Lung (tissue), 11 donors: ENCODE measurements at regions not wholly inside any gene's neighbourhood (a gene's known extent, or its start where the extent isn't known, plus 50 kb on each side); places are given as distances from the start of the nearest gene placed in this dataset.

Experiments
- ATAC-seq: fragments of 200-7000 bp; cut with Tn5 transposase; one replicate; pipeline ENCODE4 v1.9.1; 2020; ENCODE audit warnings: moderate number of reproducible peaks; ENCODE audit not compliant: insufficient read depth, low FRiP score
- DNase-seq, 3 donors: peaks; one replicate each; pipeline ENCODE4 v3.0.0-alpha.2; 2013 to 2017
- H3K27ac ChIP-seq, 2 donors: one replicate each; pipeline ENCODE4 v1.5.1; 2013; ENCODE audit warnings: mild to moderate bottlenecking in 2 of 2, moderate library complexity in 2 of 2, control low read depth in 1 of 2, inconsistent platforms in 1 of 2, low read depth in 1 of 2, low read length in 1 of 2
- H3K27me3 ChIP-seq, 3 donors: one replicate each; pipeline ENCODE4 v1.5.1; 2013; ENCODE audit warnings: low read length in 2 of 3; ENCODE audit not compliant: control insufficient read depth in 3 of 3, insufficient read depth in 3 of 3
- H3K36me3 ChIP-seq, 4 donors: one replicate each; pipeline ENCODE4 v1.5.1; 2013; ENCODE audit warnings: low read length in 4 of 4, mild to moderate bottlenecking in 1 of 4, moderate library complexity in 1 of 4; ENCODE audit not compliant: control insufficient read depth in 4 of 4, insufficient read depth in 4 of 4
- H3K4me1 ChIP-seq, 5 donors: one replicate each; pipeline ENCODE4 v1.5.1; 2013; ENCODE audit warnings: low read length in 5 of 5, mild to moderate bottlenecking in 2 of 5, moderate library complexity in 1 of 5; ENCODE audit not compliant: control insufficient read depth in 5 of 5, insufficient read depth in 5 of 5
- H3K4me3 ChIP-seq: one replicate; pipeline ENCODE4 v1.5.1; 2013; ENCODE audit warnings: mild to moderate bottlenecking, control low read depth, moderate library complexity
- H3K9ac ChIP-seq, 2 donors: one replicate each; pipeline ENCODE4 v1.5.1; 2013; ENCODE audit warnings: low read length in 2 of 2, control low read depth in 1 of 2; ENCODE audit not compliant: insufficient read depth in 1 of 2
- H3K9me3 ChIP-seq, 4 donors: one replicate each; pipeline ENCODE4 v1.5.1; 2013; ENCODE audit warnings: low read length in 3 of 4, mild to moderate bottlenecking in 1 of 4, moderate library complexity in 1 of 4; ENCODE audit not compliant: control insufficient read depth in 4 of 4, insufficient read depth in 3 of 4
- CTCF ChIP-seq: IDR thresholded peaks from 2 replicates; pipeline ENCODE4 v1.5.1; 2012; ENCODE audit warnings: mild to moderate bottlenecking; ENCODE audit errors: control extremely low read depth, extremely low read depth
- WGBS, 2 donors: extraction: QIAGEN DNeasy Blood & Tissue Kit; methylation state at CpG; one replicate each; pipeline ENCODE4 v1.1.7; 2013; 5-methylcytosine and 5-hydroxymethylcytosine counted together
- donor health status: control.
- donor health status: control.
- donor health status: Bipolar disorder and iron deficiency.
- donor health status: healthy.
- donor health status: DM: yes; HTN: yes; CAD: no.

GRCh38 chr5:130727830-130728229, 437.2 kb downstream of the HINT1 start:
- no peak for DNase-seq
- Histone ChIP-seq H3K4me3 (no peak overlapping the region), H3K9ac (no peak overlapping the region), H3K36me3 (no peaks in the 10 kb centered on the region), H3K27ac (no peak overlapping the region), H3K4me1 (no peaks in the 10 kb centered on the region), H3K27me3 (no peaks in the 10 kb centered on the region), H3K9me3 (peaks cover 0 to 3% (median 1%) of the 10 kb centered on the region in 4 donors)
- TF ChIP-seq CTCF, result no peak
- WGBS, 2 donors, result 83 to 93% methylated on average over 1 of the region's 1 CpG
- no peak for ATAC-seq

- Histone ChIP-seq H3K9ac (no peak overlapping the region), H3K4me3 (no peak overlapping the region), H3K9me3 (no peaks in the 10 kb centered on the region), H3K27me3 (no peaks in the 10 kb centered on the region), H3K27ac (no peak overlapping the region), H3K4me1 (no peaks in the 10 kb centered on the region), H3K36me3 (no peaks in the 10 kb centered on the region)
- DNase-seq (no peak), ATAC-seq (no peak)
- 89% methylated on average over 5 of the region's 5 CpGs for WGBS, 2 donors
- TF ChIP-seq CTCF, result no peak
Observed at GRCh38 chr5:130724658-130725057, 440.4 kb downstream of the HINT1 start.

- DNase-seq, result peak in 2 of 3 donors; percentile 55 to 66
- no peak overlapping the region for H3K9ac ChIP-seq
- no peaks in the 10 kb centered on the region for H3K36me3 ChIP-seq
- 17 to 46% methylated on average over 1 of the region's 1 CpG for WGBS, 2 donors
- no peak overlapping the region for H3K27ac ChIP-seq
- no peaks in the 10 kb centered on the region for H3K27me3 ChIP-seq
- no peaks in the 10 kb centered on the region for H3K4me1 ChIP-seq
- no peaks in the 10 kb centered on the region for H3K9me3 ChIP-seq
- no peak overlapping the region for H3K4me3 ChIP-seq
- no peak for TF ChIP-seq CTCF
- no peak for ATAC-seq
Observed at GRCh38 chr5:130720355-130720754, 444.7 kb downstream of the HINT1 start.

GRCh38 chr5:130715541-130715940, 449.5 kb downstream of the HINT1 start:
- no peak for DNase-seq
- no peak overlapping the region for H3K9ac ChIP-seq
- H3K4me3 ChIP-seq, result no peak overlapping the region
- TF ChIP-seq CTCF, result no peak
- H3K9me3 ChIP-seq, result no peaks in the 10 kb centered on the region
- WGBS, 2 donors, result 89 to 92% methylated on average over 3 of the region's 3 CpGs
- H3K27me3 ChIP-seq, result no peaks in the 10 kb centered on the region
- no peaks in the 10 kb centered on the region for H3K36me3 ChIP-seq
- no peak overlapping the region for H3K27ac ChIP-seq
- no peaks in the 10 kb centered on the region for H3K4me1 ChIP-seq
- ATAC-seq, result no peak
